HL-60 (cell line): ENCODE measurements at regions not wholly inside any gene's neighbourhood (a gene's known extent, or its start where the extent isn't known, plus 50 kb on each side); places are given as distances from the start of the nearest gene placed in this dataset.

Source experiments
- DNase-seq, 2 experiments: peaks; one replicate each; pipeline ENCODE4 v3.0.0-alpha.2; 2010 to 2020; ENCODE audit warnings: low read depth in 1 of 2, low spot score in 1 of 2
- H3K27ac ChIP-seq: fragments of 250-450 bp; sonication (Bioruptor Pico); replicated peaks from 2 replicates; pipeline ENCODE4 v1.5.1; 2020; ENCODE audit warnings: mild to moderate bottlenecking, moderate library complexity
- H3K27me3 ChIP-seq: fragments of 250-450 bp; sonication (Bioruptor Pico); 2 replicates; pipeline ENCODE4 v1.5.1; 2021; ENCODE audit warnings: mild to moderate bottlenecking, moderate library complexity; ENCODE audit not compliant: insufficient read depth, poor library complexity, severe bottlenecking
- H3K4me3 ChIP-seq: replicated peaks from 2 replicates; pipeline ENCODE4 v1.5.1; 2011; ENCODE audit warnings: mild to moderate bottlenecking, control low read depth, low read length; ENCODE audit not compliant: insufficient read depth
- GABPA ChIP-seq: IDR thresholded peaks from 2 replicates; pipeline ENCODE4 v1.6.1; 2012; ENCODE audit warnings: low read depth
- POLR2AphosphoS5 ChIP-seq: IDR thresholded peaks from 2 replicates; pipeline ENCODE4 v1.6.1; 2012; ENCODE audit warnings: low read depth
- SPI1 ChIP-seq: IDR thresholded peaks from 2 replicates; pipeline ENCODE4 v1.6.1; 2012; ENCODE audit warnings: low read depth, mild to moderate bottlenecking, borderline replicate concordance
- TF ChIP-seq, protein P1 (sequence below): IDR thresholded peaks from one replicate; pipeline ENCODE4 v1.5.1; 2011; ENCODE audit warnings: low read length, control low read depth, inconsistent platforms; ENCODE audit not compliant: insufficient read depth
- TF ChIP-seq, protein P2 (sequence below): IDR thresholded peaks from 2 replicates; pipeline ENCODE4 v1.6.1; 2012; ENCODE audit warnings: low read depth; ENCODE audit not compliant: insufficient replicate concordance

DNA sequence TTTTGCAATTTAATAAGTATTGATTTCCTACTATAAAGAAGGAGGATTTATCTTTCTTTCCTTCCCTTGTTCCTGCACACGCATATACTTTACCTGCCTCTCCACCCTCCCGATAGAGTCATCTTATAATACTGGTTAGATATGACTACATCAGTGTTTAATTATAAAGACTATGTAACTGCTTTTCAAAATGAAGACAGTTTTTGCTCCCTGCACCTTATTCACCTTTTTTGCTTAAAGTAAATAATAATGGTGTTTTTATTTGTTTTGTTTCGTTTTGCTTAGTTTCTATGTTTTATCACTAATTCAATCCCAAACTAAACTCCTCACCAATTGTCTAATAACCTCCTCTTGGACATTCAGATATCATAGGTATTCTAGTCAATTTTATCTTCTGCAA lies 101.9 kb upstream of the RORA start:
- TF ChIP-seq, protein P1, sequence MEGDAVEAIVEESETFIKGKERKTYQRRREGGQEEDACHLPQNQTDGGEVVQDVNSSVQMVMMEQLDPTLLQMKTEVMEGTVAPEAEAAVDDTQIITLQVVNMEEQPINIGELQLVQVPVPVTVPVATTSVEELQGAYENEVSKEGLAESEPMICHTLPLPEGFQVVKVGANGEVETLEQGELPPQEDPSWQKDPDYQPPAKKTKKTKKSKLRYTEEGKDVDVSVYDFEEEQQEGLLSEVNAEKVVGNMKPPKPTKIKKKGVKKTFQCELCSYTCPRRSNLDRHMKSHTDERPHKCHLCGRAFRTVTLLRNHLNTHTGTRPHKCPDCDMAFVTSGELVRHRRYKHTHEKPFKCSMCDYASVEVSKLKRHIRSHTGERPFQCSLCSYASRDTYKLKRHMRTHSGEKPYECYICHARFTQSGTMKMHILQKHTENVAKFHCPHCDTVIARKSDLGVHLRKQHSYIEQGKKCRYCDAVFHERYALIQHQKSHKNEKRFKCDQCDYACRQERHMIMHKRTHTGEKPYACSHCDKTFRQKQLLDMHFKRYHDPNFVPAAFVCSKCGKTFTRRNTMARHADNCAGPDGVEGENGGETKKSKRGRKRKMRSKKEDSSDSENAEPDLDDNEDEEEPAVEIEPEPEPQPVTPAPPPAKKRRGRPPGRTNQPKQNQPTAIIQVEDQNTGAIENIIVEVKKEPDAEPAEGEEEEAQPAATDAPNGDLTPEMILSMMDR, result no peak
- no peak for TF ChIP-seq SPI1
- no peaks in the 10 kb centered on the region for H3K27me3 ChIP-seq
- DNase-seq, result no peak
- no peak overlapping the region for H3K27ac ChIP-seq
- no peak overlapping the region for H3K4me3 ChIP-seq

DNA sequence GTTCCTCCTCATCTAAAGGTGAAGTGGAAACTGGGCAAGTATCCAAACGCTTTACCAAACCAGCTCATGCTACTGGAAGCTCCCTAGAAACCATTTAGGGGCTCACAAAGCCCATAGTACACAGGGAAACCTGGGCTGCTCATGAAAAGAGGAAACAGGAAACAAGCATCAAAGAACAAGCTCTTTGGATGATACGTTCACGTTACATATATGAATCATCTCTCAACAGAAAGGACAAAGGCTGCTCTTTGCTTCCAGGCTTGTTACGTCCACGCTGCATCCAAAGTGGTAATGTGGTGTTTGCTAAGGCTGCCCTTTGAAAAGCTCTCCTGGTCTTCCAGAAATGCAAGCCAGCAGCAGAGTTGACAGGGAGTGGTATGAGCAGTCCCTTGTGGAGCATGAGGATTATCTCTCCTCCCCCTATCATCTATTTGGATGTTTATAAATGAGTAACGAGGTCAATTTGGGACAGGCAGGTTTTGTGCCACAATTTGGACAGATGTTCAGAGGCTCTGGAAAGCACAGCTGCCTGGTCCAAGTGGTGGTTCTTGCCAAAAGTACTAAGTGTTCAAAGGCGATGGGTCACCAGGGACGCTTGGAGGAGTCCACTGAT lies 98.0 kb upstream of the RORA start:
- Histone ChIP-seq H3K27ac (no peak overlapping the region), H3K4me3 (no peak overlapping the region), H3K27me3 (no peaks in the 10 kb centered on the region)
- no peak for DNase-seq
- TF ChIP-seq, protein P2, sequence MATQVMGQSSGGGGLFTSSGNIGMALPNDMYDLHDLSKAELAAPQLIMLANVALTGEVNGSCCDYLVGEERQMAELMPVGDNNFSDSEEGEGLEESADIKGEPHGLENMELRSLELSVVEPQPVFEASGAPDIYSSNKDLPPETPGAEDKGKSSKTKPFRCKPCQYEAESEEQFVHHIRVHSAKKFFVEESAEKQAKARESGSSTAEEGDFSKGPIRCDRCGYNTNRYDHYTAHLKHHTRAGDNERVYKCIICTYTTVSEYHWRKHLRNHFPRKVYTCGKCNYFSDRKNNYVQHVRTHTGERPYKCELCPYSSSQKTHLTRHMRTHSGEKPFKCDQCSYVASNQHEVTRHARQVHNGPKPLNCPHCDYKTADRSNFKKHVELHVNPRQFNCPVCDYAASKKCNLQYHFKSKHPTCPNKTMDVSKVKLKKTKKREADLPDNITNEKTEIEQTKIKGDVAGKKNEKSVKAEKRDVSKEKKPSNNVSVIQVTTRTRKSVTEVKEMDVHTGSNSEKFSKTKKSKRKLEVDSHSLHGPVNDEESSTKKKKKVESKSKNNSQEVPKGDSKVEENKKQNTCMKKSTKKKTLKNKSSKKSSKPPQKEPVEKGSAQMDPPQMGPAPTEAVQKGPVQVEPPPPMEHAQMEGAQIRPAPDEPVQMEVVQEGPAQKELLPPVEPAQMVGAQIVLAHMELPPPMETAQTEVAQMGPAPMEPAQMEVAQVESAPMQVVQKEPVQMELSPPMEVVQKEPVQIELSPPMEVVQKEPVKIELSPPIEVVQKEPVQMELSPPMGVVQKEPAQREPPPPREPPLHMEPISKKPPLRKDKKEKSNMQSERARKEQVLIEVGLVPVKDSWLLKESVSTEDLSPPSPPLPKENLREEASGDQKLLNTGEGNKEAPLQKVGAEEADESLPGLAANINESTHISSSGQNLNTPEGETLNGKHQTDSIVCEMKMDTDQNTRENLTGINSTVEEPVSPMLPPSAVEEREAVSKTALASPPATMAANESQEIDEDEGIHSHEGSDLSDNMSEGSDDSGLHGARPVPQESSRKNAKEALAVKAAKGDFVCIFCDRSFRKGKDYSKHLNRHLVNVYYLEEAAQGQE, result no peak
- TF ChIP-seq GABPA (no peak), SPI1 (no peak), POLR2AphosphoS5 (no peak)
- TF ChIP-seq, protein P1, result no peak

DNA sequence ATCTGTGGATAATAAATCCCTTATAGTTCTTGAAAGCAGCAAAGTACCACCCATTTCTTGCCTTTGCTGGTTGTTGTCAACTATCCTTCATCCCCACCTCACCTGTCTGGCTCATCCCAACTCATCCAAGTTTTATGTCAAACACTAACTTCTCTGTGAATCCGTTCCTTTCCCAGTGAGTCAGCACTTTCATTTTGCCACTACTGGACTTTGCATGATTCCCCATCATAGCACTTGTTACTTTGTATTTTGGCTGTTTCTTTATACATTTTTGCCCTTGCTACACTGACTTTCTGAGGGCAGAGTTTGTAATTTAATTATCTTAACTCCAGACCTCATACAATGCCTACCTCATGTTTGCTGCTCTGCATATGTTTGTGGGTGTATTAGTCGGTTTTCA lies 90.8 kb upstream of the RORA start:
- Histone ChIP-seq H3K27ac (no peak overlapping the region), H3K4me3 (no peak overlapping the region), H3K27me3 (no peaks in the 10 kb centered on the region)
- TF ChIP-seq GABPA, result no peak
- TF ChIP-seq SPI1, result no peak
- TF ChIP-seq, protein P1, result no peak
- TF ChIP-seq, protein P2, result no peak
- TF ChIP-seq POLR2AphosphoS5, result no peak
- DNase-seq, result no peak

DNA sequence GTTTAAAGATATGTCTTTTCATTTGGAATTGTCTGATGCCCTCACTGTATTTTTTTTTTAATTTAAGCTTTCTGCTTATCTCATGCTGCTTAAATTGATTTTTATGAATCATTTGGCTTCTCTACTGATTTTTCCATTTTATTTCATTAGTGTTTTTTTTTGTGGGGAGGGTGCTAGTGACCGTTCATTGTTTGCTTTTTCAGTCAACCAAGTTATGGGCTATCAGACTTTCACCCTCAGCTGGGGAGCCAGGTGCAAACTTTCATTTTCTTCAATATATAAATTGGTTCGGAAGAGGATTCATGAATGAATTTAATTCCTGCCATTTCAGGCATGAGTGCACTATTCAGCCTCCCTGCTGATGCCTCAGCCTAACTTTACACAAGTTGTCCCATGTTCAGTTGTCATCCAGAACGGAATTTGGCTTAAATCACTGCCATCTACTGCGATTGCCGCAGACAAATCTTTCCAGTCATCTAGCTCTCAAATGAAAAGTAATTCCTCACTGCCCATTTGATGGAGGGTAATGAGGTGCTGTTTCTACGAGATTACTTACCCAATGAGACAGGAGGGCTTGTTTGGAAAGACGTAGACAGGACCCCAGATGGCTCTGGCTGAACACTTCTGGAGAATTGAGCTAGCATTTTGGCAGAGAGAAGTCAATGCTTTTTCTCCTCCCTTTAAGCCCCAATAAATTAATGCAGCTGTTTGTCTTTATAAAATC lies 89.9 kb upstream of the RORA start:
- no peak for TF ChIP-seq GABPA
- TF ChIP-seq SPI1, result no peak
- TF ChIP-seq, protein P1, result no peak
- TF ChIP-seq POLR2AphosphoS5, result no peak
- TF ChIP-seq, protein P2, result no peak
- no peaks in the 10 kb centered on the region for H3K27me3 ChIP-seq
- H3K27ac ChIP-seq, result no peak overlapping the region
- H3K4me3 ChIP-seq, result no peak overlapping the region
- DNase-seq, result no peak
